GM04503 (cell line): ENCODE measurements at regions not wholly inside any gene's neighbourhood (a gene's known extent, or its start where the extent isn't known, plus 50 kb on each side); places are given as distances from the start of the nearest gene placed in this dataset.
A peak's percentile ranks its signal among the peaks of the same experiment; 100 is the strongest.

Experiments
- DNase-seq: peaks from one replicate; pipeline ENCODE4 v3.0.0-alpha.2; 2012; ENCODE audit warnings: low read depth

- no peak for DNase-seq
Observed at GRCh38 chr17:71158437-71158836, 962.4 kb upstream of the SOX9 start.

GRCh38 chr17:71163121-71163812 lies 957.6 kb upstream of the SOX9 start:
- no peak for DNase-seq

- no peak for DNase-seq
Observed at GRCh38 chr17:71163813-71164122, 957.1 kb upstream of the SOX9 start.

- no peak for DNase-seq
Observed at GRCh38 chr17:71164561-71164960, 956.3 kb upstream of the SOX9 start.

- DNase-seq: no peak
Observed at GRCh38 chr17:71166311-71166710, 954.5 kb upstream of the SOX9 start.

- DNase-seq: no peak
Observed at GRCh38 chr17:71168053-71168741, 952.6 kb upstream of the SOX9 start.

GRCh38 chr17:71170070-71170469 lies 950.8 kb upstream of the SOX9 start:
- DNase-seq: no peak

- no peak for DNase-seq
Observed at GRCh38 chr17:71171270-71171669, 949.5 kb upstream of the SOX9 start.

- DNase-seq: no peak
Observed at GRCh38 chr17:71173991-71174390, 946.8 kb upstream of the SOX9 start.

GRCh38 chr17:71176331-71176730 lies 944.5 kb upstream of the SOX9 start:
- no peak for DNase-seq

- DNase-seq: no peak
Observed at GRCh38 chr17:71176928-71177443, 943.8 kb upstream of the SOX9 start.

GRCh38 chr17:71180801-71181385 lies 939.9 kb upstream of the SOX9 start:
- DNase-seq: peak; percentile 58

- DNase-seq: no peak
Observed at GRCh38 chr17:71183066-71183660, 937.7 kb upstream of the SOX9 start.

GRCh38 chr17:71184716-71185115 lies 936.1 kb upstream of the SOX9 start:
- DNase-seq: peak; percentile 24

- DNase-seq: no peak
Observed at GRCh38 chr17:71187145-71187878, 933.5 kb upstream of the SOX9 start.

- peak; percentile 92 for DNase-seq
Observed at GRCh38 chr17:71188811-71189492, 931.9 kb upstream of the SOX9 start.

GRCh38 chr17:71189493-71189831 lies 931.4 kb upstream of the SOX9 start:
- DNase-seq: no peak

GRCh38 chr17:71192039-71192555 lies 928.7 kb upstream of the SOX9 start:
- DNase-seq: no peak

GRCh38 chr17:71192848-71193247 lies 928.0 kb upstream of the SOX9 start:
- no peak for DNase-seq

GRCh38 chr17:71200597-71200996 lies 920.2 kb upstream of the SOX9 start:
- no peak for DNase-seq

GRCh38 chr17:71201639-71202038 lies 919.2 kb upstream of the SOX9 start:
- no peak for DNase-seq

- no peak for DNase-seq
Observed at GRCh38 chr17:71202449-71202848, 918.4 kb upstream of the SOX9 start.
